ENCODE measurements at regions not wholly inside any gene's neighbourhood (a gene's known extent, or its start where the extent isn't known, plus 50 kb on each side); places are given as distances from the start of the nearest gene placed in this dataset.

DNA sequence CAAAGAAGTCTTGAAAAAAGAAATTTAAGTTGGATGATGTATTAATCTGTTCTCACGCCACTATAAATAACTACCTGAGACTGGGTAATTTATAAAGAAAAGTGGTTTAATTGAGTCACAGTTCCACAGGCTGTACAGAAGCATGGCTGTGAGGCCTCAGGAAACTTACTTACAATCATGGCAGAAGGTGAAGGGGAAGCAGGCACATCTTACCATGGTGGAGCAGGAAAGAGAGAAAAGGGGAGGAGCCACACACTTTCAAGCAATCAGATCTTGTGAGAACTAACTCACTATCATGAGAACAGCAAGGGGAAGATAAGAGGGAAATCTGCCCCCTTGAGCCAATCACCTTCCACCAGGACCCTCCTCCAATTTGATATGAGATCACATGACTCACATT, 65.7 kb upstream of the AMOTL1 start:
- Histone ChIP-seq H3K27me3 (ENCODE audit: control insufficient read depth, insufficient read depth, low read length) (peaks cover 3% of the 10 kb centered on the region; the same call in 1 of the 2 replicates), H3K4me1 (ENCODE audit: control insufficient read depth, insufficient read depth, low read length) (peaks cover 4% of the 10 kb centered on the region; the same call in 1 of the 2 replicates), H3K27ac (ENCODE audit: low read length) (no peak overlapping the region), H3K9me3 (ENCODE audit: control insufficient read depth, insufficient read depth, low read depth, low read length) (no peaks in the 10 kb centered on the region), H3K36me3 (ENCODE audit: control insufficient read depth, insufficient read depth, low read length) (no peaks in the 10 kb centered on the region), H3K4me3 (ENCODE audit: low read depth in 2 of 2, low read length in 2 of 2) (no peak overlapping the region)
- TF ChIP-seq, protein P1, sequence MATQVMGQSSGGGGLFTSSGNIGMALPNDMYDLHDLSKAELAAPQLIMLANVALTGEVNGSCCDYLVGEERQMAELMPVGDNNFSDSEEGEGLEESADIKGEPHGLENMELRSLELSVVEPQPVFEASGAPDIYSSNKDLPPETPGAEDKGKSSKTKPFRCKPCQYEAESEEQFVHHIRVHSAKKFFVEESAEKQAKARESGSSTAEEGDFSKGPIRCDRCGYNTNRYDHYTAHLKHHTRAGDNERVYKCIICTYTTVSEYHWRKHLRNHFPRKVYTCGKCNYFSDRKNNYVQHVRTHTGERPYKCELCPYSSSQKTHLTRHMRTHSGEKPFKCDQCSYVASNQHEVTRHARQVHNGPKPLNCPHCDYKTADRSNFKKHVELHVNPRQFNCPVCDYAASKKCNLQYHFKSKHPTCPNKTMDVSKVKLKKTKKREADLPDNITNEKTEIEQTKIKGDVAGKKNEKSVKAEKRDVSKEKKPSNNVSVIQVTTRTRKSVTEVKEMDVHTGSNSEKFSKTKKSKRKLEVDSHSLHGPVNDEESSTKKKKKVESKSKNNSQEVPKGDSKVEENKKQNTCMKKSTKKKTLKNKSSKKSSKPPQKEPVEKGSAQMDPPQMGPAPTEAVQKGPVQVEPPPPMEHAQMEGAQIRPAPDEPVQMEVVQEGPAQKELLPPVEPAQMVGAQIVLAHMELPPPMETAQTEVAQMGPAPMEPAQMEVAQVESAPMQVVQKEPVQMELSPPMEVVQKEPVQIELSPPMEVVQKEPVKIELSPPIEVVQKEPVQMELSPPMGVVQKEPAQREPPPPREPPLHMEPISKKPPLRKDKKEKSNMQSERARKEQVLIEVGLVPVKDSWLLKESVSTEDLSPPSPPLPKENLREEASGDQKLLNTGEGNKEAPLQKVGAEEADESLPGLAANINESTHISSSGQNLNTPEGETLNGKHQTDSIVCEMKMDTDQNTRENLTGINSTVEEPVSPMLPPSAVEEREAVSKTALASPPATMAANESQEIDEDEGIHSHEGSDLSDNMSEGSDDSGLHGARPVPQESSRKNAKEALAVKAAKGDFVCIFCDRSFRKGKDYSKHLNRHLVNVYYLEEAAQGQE (IDR thresholded peaks at IDR 0.05; ENCODE audit: insufficient read depth in 1 of 2, low read depth in 2 of 2, low read length in 1 of 2) = no peak
- TF ChIP-seq TCF7L2 (IDR thresholded peaks at IDR 0.05; ENCODE audit: low read depth, low read length) (no peak), CTCF (IDR thresholded peaks at IDR 0.05) (no peak), POLR2AphosphoS5 (IDR thresholded peaks at IDR 0.05; ENCODE audit: low read depth, low read length) (no peak), SIN3A (IDR thresholded peaks at IDR 0.05; ENCODE audit: borderline replicate concordance, insufficient read depth, low read depth, low read length) (no peak)
- POLR2A ChIA-PET = no interaction called here
- in situ Hi-C loops (cut with HindIII; ENCODE audit: low pct_unique_long_range_greater_than_20kb, low sequenced_read_pairs) (no loop called here), intact Hi-C loops (cut with micrococcal nuclease; ENCODE audit: unreplicated experiment) (no loop called here)
- no peak for ATAC-seq
- no TSS peak for BruUV-seq (replicated peaks)
- CTCF ChIA-PET = no interaction called here
- DNase-seq (ENCODE audit: low read depth, low spot score) = no peak

DNA sequence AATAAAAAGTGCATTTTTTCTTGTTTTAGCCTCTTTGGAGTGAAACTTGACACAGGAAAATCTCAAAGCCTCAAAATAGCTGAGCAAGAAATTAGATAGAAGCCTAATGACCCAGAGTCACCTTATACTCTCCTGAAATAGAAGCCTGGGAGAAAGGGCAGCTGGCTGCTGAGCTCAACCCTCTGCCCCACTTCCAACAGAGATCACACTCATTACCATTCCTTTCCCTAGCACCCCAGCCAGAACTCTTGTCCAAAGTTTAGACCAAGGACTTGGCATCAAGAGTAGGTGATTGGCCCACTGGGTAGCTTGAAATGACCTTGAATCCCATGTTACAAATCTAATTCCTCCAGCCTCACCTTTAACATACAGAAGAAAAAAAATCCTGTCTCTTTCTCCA, 62.7 kb upstream of the AMOTL1 start:
- CTCF ChIA-PET = no interaction called here
- DNase-seq (ENCODE audit: low read depth, low spot score) (no peak), ATAC-seq (no peak)
- TF ChIP-seq, protein P1 (IDR thresholded peaks at IDR 0.05; ENCODE audit: insufficient read depth in 1 of 2, low read depth in 2 of 2, low read length in 1 of 2) = no peak
- no peak for TF ChIP-seq POLR2AphosphoS5 (IDR thresholded peaks at IDR 0.05; ENCODE audit: low read depth, low read length)
- Histone ChIP-seq H3K27ac (ENCODE audit: low read length) (no peak overlapping the region; the same call in 1 of the 2 replicates), H3K36me3 (ENCODE audit: control insufficient read depth, insufficient read depth, low read length) (no peaks in the 10 kb centered on the region), H3K9me3 (ENCODE audit: control insufficient read depth, insufficient read depth, low read depth, low read length) (no peaks in the 10 kb centered on the region), H3K4me1 (ENCODE audit: control insufficient read depth, insufficient read depth, low read length) (peaks cover 4% of the 10 kb centered on the region; the same call in 1 of the 2 replicates), H3K4me3 (ENCODE audit: low read depth in 2 of 2, low read length in 2 of 2) (no peak overlapping the region), H3K27me3 (ENCODE audit: control insufficient read depth, insufficient read depth, low read length) (no peaks in the 10 kb centered on the region)
- in situ Hi-C loops (cut with HindIII; ENCODE audit: low pct_unique_long_range_greater_than_20kb, low sequenced_read_pairs) (no loop called here), intact Hi-C loops (cut with micrococcal nuclease; ENCODE audit: unreplicated experiment) (no loop called here)
- no TSS peak for BruUV-seq (replicated peaks)
- POLR2A ChIA-PET = no interaction called here

All from Panc1 (cell line).